Endothelial cell of umbilical vein (primary cell): ENCODE measurements at regions not wholly inside any gene's neighbourhood (a gene's known extent, or its start where the extent isn't known, plus 50 kb on each side); places are given as distances from the start of the nearest gene placed in this dataset.

Experiments
- BruUV-seq: library from RNA; stranded (reverse); fragments of 400-500 nt; replicated peaks from 2 replicates; lab custom pipeline; 2021; lab: Mats Ljungman, UMichigan
- CTCF ChIA-PET: fragments of 300-600, 350-600 bp; sonication (Branson Sonifier 250); formaldehyde crosslinking; loops from one replicate; lab custom pipeline; 2021; ENCODE audit warnings: antibody characterized with exemption, inconsistent platforms; lab: Charles Lee
- POLR2A ChIA-PET: fragments of 300-600, 350-600 bp; sonication (Branson Sonifier 250); formaldehyde crosslinking; loops from one replicate; lab custom pipeline; 2021; ENCODE audit warnings: antibody characterized with exemption, inconsistent platforms; lab: Charles Lee
- DNase-seq: peaks from one replicate; pipeline ENCODE4 v3.0.0-alpha.2; 2011; ENCODE audit warnings: low read depth, low spot score
- FAIRE-seq: peaks from 2 replicates; lab custom pipeline; 2011; peaks lifted over from hg19 to GRCh38; lab: Jason Lieb, UNC
- H2AFZ ChIP-seq: 2 replicates; pipeline ENCODE4 v1.6.0; 2012; ENCODE audit warnings: low read depth, low read length, control low read depth, inconsistent platforms
- H3K27ac ChIP-seq: 2 replicates; pipeline ENCODE4 v1.5.1; 2011; ENCODE audit warnings: low read depth, mild to moderate bottlenecking, control low read depth, low read length, moderate library complexity; ENCODE audit not compliant: insufficient read depth
- H3K27me3 ChIP-seq, 2 experiments: 2 replicates each; pipeline versions ENCODE4 v1.6.0 to v1.6.1; 2011; ENCODE audit warnings: low read length in 2 of 2, mixed read lengths in 1 of 2; ENCODE audit not compliant: control insufficient read depth in 2 of 2, insufficient read depth in 2 of 2
- H3K36me3 ChIP-seq, 2 experiments: 2 replicates in 1 of 2; 3 replicates in 1 of 2; pipeline ENCODE4 v1.5.1; 2011; ENCODE audit warnings: low read length in 2 of 2, mild to moderate bottlenecking in 1 of 2, moderate library complexity in 1 of 2; ENCODE audit not compliant: control insufficient read depth in 2 of 2, insufficient read depth in 2 of 2; ENCODE audit errors: extremely low read depth in 1 of 2
- H3K4me1 ChIP-seq: 3 replicates; pipeline ENCODE4 v1.5.1; 2011; ENCODE audit warnings: mild to moderate bottlenecking, low read length; ENCODE audit not compliant: control insufficient read depth, insufficient read depth; ENCODE audit errors: extremely low read depth
- H3K4me2 ChIP-seq: 2 replicates; pipeline ENCODE4 v1.6.1; 2011; ENCODE audit warnings: low read length, control low read depth, mixed read lengths; ENCODE audit not compliant: insufficient read depth
- H3K4me3 ChIP-seq, 3 experiments: fragments of 200-600 bp in 1 of 3; sonication (generic), shearing (Covaris generic) in 1 of 3; replicated peaks in 1 of 3; 2 replicates each; pipeline ENCODE4 v1.5.1; 2011 to 2016; ENCODE audit warnings: control low read depth in 3 of 3, low read length in 3 of 3, mild to moderate bottlenecking in 2 of 3, inconsistent platforms in 1 of 3, low read depth in 1 of 3, moderate library complexity in 1 of 3; ENCODE audit not compliant: insufficient read depth in 1 of 3
- H3K79me2 ChIP-seq: 2 replicates; pipeline ENCODE4 v1.6.0; 2012; ENCODE audit warnings: low read length, inconsistent platforms; ENCODE audit not compliant: control insufficient read depth, insufficient read depth
- H3K9ac ChIP-seq: replicated peaks from 2 replicates; pipeline ENCODE3; 2011; ENCODE audit warnings: low read length, control low read depth; ENCODE audit not compliant: insufficient read depth; ENCODE audit errors: extremely low read depth
- H3K9me1 ChIP-seq: replicated peaks from 3 replicates; pipeline ENCODE4 v1.6.0; 2011; ENCODE audit warnings: mild to moderate bottlenecking, low read length; ENCODE audit not compliant: control insufficient read depth, insufficient read depth; ENCODE audit errors: extremely low read depth
- H3K9me3 ChIP-seq: replicated peaks from 2 replicates; pipeline ENCODE4 v1.5.1; 2012; ENCODE audit warnings: low read length, inconsistent platforms; ENCODE audit not compliant: control insufficient read depth, insufficient read depth
- H4K20me1 ChIP-seq: replicated peaks from 2 replicates; pipeline ENCODE3; 2011; ENCODE audit warnings: mild to moderate bottlenecking, low read length; ENCODE audit not compliant: control insufficient read depth, insufficient read depth; ENCODE audit errors: extremely low read depth
- EZH2 ChIP-seq: IDR thresholded peaks from 2 replicates; pipeline ENCODE4 v1.6.1; 2012; ENCODE audit warnings: borderline replicate concordance, low read depth, mild to moderate bottlenecking, moderate library complexity, low read length, inconsistent platforms; ENCODE audit not compliant: severe bottlenecking
- FOS ChIP-seq: IDR thresholded peaks from 2 replicates; pipeline ENCODE4 v1.6.1; 2011; ENCODE audit warnings: mild to moderate bottlenecking, low read length, moderate library complexity, borderline replicate concordance; ENCODE audit not compliant: insufficient read depth
- GATA2 ChIP-seq: IDR thresholded peaks from 2 replicates; pipeline ENCODE4 v1.7.0; 2011; ENCODE audit warnings: low read depth, mild to moderate bottlenecking, moderate library complexity, mixed read lengths, low read length; ENCODE audit not compliant: insufficient read length, insufficient read depth
- JUN ChIP-seq: IDR thresholded peaks from 2 replicates; pipeline ENCODE4 v1.6.1; 2011; ENCODE audit warnings: borderline replicate concordance, low read depth; ENCODE audit not compliant: insufficient read length, insufficient read depth
- MYC ChIP-seq: IDR thresholded peaks from one replicate; pipeline ENCODE4 v1.6.1; 2011; ENCODE audit warnings: mild to moderate bottlenecking, low read depth, low read length
- POLR2A ChIP-seq: IDR thresholded peaks from 2 replicates; pipeline ENCODE4 v1.6.1; 2012; ENCODE audit warnings: low read depth, mild to moderate bottlenecking, control low read depth, low read length
- POLR2AphosphoS5 ChIP-seq: IDR thresholded peaks from 2 replicates; pipeline ENCODE4 v1.6.1; 2012; ENCODE audit warnings: low read depth, mild to moderate bottlenecking, control low read depth, low read length, moderate library complexity; ENCODE audit not compliant: insufficient read depth
- dilution Hi-C: fragments of 300-500 bp; cut with MboI; formaldehyde crosslinking; loops from one replicate; pipeline ENCODE4 v1.15.0; 2019; ENCODE audit warnings: low sequenced_read_pairs; ENCODE audit not compliant: extremely low pct_ligation_motif_present
- intact Hi-C: fragments of 100-400 bp; cut with micrococcal nuclease; formaldehyde crosslinking; loops from one replicate; pipeline ENCODE4 v1.10.0; 2022
- TF ChIP-seq, protein P1 (sequence below): IDR thresholded peaks from 2 replicates; pipeline ENCODE4 v1.6.1; 2011; ENCODE audit not compliant: insufficient read depth, insufficient read length
- TF ChIP-seq, protein P2 (sequence below), 2 donors: IDR thresholded peaks; 1 replicate in 1 of 2; 2 replicates in 1 of 2; pipeline ENCODE4 v1.5.1; 2011; ENCODE audit warnings: low read length in 2 of 2, mild to moderate bottlenecking in 2 of 2, moderate library complexity in 2 of 2, control low read depth in 1 of 2, inconsistent platforms in 1 of 2, low read depth in 1 of 2; ENCODE audit not compliant: insufficient read depth in 1 of 2; ENCODE audit errors: extremely low read depth in 1 of 2

DNA sequence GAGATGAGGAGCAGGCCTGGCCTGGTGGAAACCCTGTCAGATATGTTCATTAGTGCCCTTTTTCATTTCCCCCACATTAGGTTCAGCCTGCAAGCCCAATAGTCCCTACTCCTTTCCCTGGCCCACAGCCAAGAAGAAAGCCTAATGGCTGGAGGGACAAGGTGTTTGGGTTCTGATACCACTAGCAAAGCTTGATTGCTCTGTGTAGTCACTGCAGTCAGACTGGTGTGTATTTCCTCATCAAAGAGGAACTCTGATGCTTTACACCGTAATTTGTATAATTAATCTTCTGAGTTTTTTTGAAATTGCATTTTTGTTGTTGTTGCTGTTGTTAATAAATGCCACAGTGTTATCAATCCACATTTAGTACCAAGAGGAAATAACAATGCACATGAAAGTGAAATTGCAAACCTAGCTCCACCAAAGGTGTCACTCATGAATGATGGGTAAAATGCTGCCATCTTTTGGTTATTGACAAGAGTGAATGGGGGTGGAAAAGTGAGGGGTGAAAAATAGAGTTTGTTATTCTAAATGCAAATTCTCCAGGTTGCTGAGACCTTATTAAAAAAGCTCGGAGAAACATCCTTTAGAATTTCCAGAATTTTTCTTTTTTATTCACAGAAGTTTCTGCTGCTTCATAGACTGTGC, 320.2 kb upstream of the POU3F2 start:
- Histone ChIP-seq H2AFZ (no peak overlapping the region), H3K27me3 (no peaks in the 10 kb centered on the region), H3K27ac (no peak overlapping the region), H3K36me3 (no peaks in the 10 kb centered on the region), H3K9me3 (peaks cover 2% of the 10 kb centered on the region), H3K4me2 (no peak overlapping the region), H3K4me1 (no peaks in the 10 kb centered on the region), H3K79me2 (no peaks in the 10 kb centered on the region), H4K20me1 (no peaks in the 10 kb centered on the region), H3K9me1 (no peaks in the 10 kb centered on the region), H3K9ac (no peak overlapping the region), H3K4me3 (no peak overlapping the region)
- TF ChIP-seq POLR2A (no peak), POLR2AphosphoS5 (no peak), JUN (no peak), GATA2 (no peak), FOS (no peak), EZH2 (no peak), MYC (no peak)
- TF ChIP-seq, protein P1, sequence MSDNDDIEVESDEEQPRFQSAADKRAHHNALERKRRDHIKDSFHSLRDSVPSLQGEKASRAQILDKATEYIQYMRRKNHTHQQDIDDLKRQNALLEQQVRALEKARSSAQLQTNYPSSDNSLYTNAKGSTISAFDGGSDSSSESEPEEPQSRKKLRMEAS: no peak
- TF ChIP-seq, protein P2, sequence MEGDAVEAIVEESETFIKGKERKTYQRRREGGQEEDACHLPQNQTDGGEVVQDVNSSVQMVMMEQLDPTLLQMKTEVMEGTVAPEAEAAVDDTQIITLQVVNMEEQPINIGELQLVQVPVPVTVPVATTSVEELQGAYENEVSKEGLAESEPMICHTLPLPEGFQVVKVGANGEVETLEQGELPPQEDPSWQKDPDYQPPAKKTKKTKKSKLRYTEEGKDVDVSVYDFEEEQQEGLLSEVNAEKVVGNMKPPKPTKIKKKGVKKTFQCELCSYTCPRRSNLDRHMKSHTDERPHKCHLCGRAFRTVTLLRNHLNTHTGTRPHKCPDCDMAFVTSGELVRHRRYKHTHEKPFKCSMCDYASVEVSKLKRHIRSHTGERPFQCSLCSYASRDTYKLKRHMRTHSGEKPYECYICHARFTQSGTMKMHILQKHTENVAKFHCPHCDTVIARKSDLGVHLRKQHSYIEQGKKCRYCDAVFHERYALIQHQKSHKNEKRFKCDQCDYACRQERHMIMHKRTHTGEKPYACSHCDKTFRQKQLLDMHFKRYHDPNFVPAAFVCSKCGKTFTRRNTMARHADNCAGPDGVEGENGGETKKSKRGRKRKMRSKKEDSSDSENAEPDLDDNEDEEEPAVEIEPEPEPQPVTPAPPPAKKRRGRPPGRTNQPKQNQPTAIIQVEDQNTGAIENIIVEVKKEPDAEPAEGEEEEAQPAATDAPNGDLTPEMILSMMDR (IDR thresholded peaks at IDR 0.05; ENCODE audit: extremely low read depth in 1 of 2, insufficient read depth in 1 of 2, low read depth in 1 of 2, low read length in 2 of 2): no peak
- intact Hi-C loops: no loop called here
- dilution Hi-C loops: no loop called here
- no peak for FAIRE-seq
- POLR2A ChIA-PET: no interaction called here
- BruUV-seq: no TSS peak
- CTCF ChIA-PET: interaction anchor here (0.9 kb wide), 1 partner anchor 10 kb away, joined by 3 read pairs; no protein-coding TSS in a partner anchor
- no peak for DNase-seq
